SK-N-SH treated with all-trans-retinoic acid at 6 μM for 48 hours (cell line): ENCODE measurements at regions not wholly inside any gene's neighbourhood (a gene's known extent, or its start where the extent isn't known, plus 50 kb on each side); places are given as distances from the start of the nearest gene placed in this dataset.

Experiments
- BACH2 ChIP-seq: fragments of 250-450 bp; sonication (Bioruptor Pico); IDR thresholded peaks from 2 replicates; pipeline ENCODE4 v1.9.0; 2021; ENCODE audit warnings: mild to moderate bottlenecking, borderline replicate concordance
- CREB5 ChIP-seq: fragments of 250-450 bp; sonication (Bioruptor Pico); IDR thresholded peaks from 2 replicates; pipeline ENCODE4 v1.5.1; 2020; ENCODE audit warnings: low read depth, mild to moderate bottlenecking, moderate library complexity
- GLIS3 ChIP-seq: fragments of 250-450 bp; sonication (Bioruptor Pico); IDR thresholded peaks from 2 replicates; pipeline ENCODE4 v1.5.0; 2020; ENCODE audit warnings: mild to moderate bottlenecking, moderate library complexity
- PATZ1 ChIP-seq: fragments of 250-450 bp; sonication (Bioruptor Pico); IDR thresholded peaks from 2 replicates; pipeline ENCODE4 v1.8.0; 2020; ENCODE audit warnings: mild to moderate bottlenecking, moderate library complexity, borderline replicate concordance
- POU6F1 ChIP-seq: fragments of 250-450 bp; sonication (Bioruptor Pico); IDR thresholded peaks from 2 replicates; pipeline ENCODE4 v1.8.0; 2021; ENCODE audit warnings: low read depth, mild to moderate bottlenecking, moderate library complexity, borderline replicate concordance
- PPARA ChIP-seq: fragments of 250-450 bp; sonication (Bioruptor Pico); IDR thresholded peaks from 2 replicates; pipeline ENCODE4 v1.5.0; 2020; ENCODE audit warnings: mild to moderate bottlenecking, borderline replicate concordance
- TSHZ2 ChIP-seq: fragments of 250-450 bp; sonication (Bioruptor Pico); IDR thresholded peaks from 2 replicates; pipeline ENCODE4 v1.5.0; 2020; ENCODE audit warnings: mild to moderate bottlenecking, moderate library complexity
- ZC3H10 ChIP-seq: fragments of 250-450 bp; sonication (Bioruptor Pico); IDR thresholded peaks from 2 replicates; pipeline ENCODE4 v1.5.1; 2021; ENCODE audit warnings: mild to moderate bottlenecking, moderate library complexity
- ZNF70 ChIP-seq: fragments of 450-650 bp; formaldehyde crosslinking; IDR thresholded peaks from 2 replicates; pipeline ENCODE4 v1.5.0; 2020; ENCODE audit warnings: mild to moderate bottlenecking, moderate library complexity
- ZNF8 ChIP-seq: fragments of 450-650 bp; formaldehyde crosslinking; IDR thresholded peaks from 2 replicates; pipeline ENCODE4 v1.5.0; 2020; ENCODE audit warnings: mild to moderate bottlenecking, moderate library complexity

- no peak for TF ChIP-seq GLIS3
- no peak for TF ChIP-seq ZNF8
- no peak for TF ChIP-seq POU6F1 (CRISPR knock-in tag)
- TF ChIP-seq CREB5 (CRISPR knock-in tag): no peak
- no peak for TF ChIP-seq PPARA (CRISPR knock-in tag)
- TF ChIP-seq PATZ1 (CRISPR knock-in tag): no peak
- no peak for TF ChIP-seq ZNF70 (CRISPR knock-in tag)
- no peak for TF ChIP-seq TSHZ2 (CRISPR knock-in tag)
- TF ChIP-seq BACH2 (CRISPR knock-in tag): no peak
- no peak for TF ChIP-seq ZC3H10
Observed at GRCh38 chr13:80033286-80033685, 307.6 kb downstream of the SPRY2 start.
